HCT116 (cell line): ENCODE measurements at regions not wholly inside any gene's neighbourhood (a gene's known extent, or its start where the extent isn't known, plus 50 kb on each side); places are given as distances from the start of the nearest gene placed in this dataset.

Experiments
- ATAC-seq: fragments of 200-7000 bp; cut with Tn5 transposase; 2 replicates; pipeline ENCODE4 v1.9.1; 2020; ENCODE audit warnings: mild to moderate bottlenecking, moderate library complexity
- BruUV-seq: library from RNA; stranded (reverse); fragments of 400-500 nt; replicated peaks from 2 replicates; lab custom pipeline; 2021; lab: Mats Ljungman, UMichigan
- CTCF ChIA-PET: fragments of 300-600 bp; sonication (Branson Sonifier 250); formaldehyde crosslinking; loops from one replicate; lab custom pipeline; 2021; ENCODE audit warnings: antibody characterized with exemption; lab: Charles Lee
- POLR2A ChIA-PET: fragments of 300-600, 350-600 bp; sonication (Branson Sonifier 250); formaldehyde crosslinking; loops from one replicate; lab custom pipeline; 2021; ENCODE audit warnings: antibody characterized with exemption; lab: Charles Lee
- RAD21 ChIA-PET, 2 experiments: fragments of 300-600 bp; sonication (Branson Sonifier 250); formaldehyde crosslinking; loops; one replicate each; lab custom pipeline; 2023; ENCODE audit warnings: low total read pairs in 2 of 2; ENCODE audit not compliant: uncharacterized antibody in 2 of 2, unreplicated experiment in 2 of 2, low non-redundant PET in 1 of 2; lab: Charles Lee
- DNase-seq: peaks from one replicate; pipeline ENCODE4 v3.0.0-alpha.2; 2010; ENCODE audit warnings: low read depth, low spot score
- H2AFZ ChIP-seq: fragments of 200-600 bp; shearing (Covaris generic), sonication (generic); 2 replicates; pipeline ENCODE4 v1.6.1; 2017; ENCODE audit warnings: low read depth, mixed run types, mixed read lengths, antibody characterized with exemption, low read length; ENCODE audit not compliant: poor library complexity, severe bottlenecking
- H3K27ac ChIP-seq: 2 replicates; pipeline ENCODE4 v1.5.1; 2012; ENCODE audit warnings: low read depth, low read length
- H3K27me3 ChIP-seq: fragments of 200-600 bp; sonication (generic); 2 replicates; pipeline ENCODE4 v1.6.1; 2016; ENCODE audit warnings: mixed run types, low read length, mixed read lengths; ENCODE audit not compliant: insufficient read depth
- H3K36me3 ChIP-seq, 2 experiments: fragments of 200-500 bp in 1 of 2; fragments of 200-600 bp in 1 of 2; sonication (Bioruptor generic) in 1 of 2; sonication (generic) in 1 of 2; 2 replicates each; pipeline versions ENCODE4 v1.5.1 to v1.6.1; 2014 to 2016; ENCODE audit warnings: low read length in 2 of 2, inconsistent platforms in 1 of 2, mixed read lengths in 1 of 2, mixed run types in 1 of 2; ENCODE audit not compliant: insufficient read depth in 2 of 2, control insufficient read depth in 1 of 2
- H3K4me1 ChIP-seq, 2 experiments: fragments of 200-600 bp in 1 of 2; sonication (generic) in 1 of 2; 2 replicates each; pipeline versions ENCODE4 v1.5.1 to v1.6.1; 2012 to 2017; ENCODE audit warnings: low read length in 2 of 2, inconsistent platforms in 1 of 2, mild to moderate bottlenecking in 1 of 2, mixed read lengths in 1 of 2, mixed run types in 1 of 2, moderate library complexity in 1 of 2; ENCODE audit not compliant: insufficient read depth in 2 of 2, control insufficient read depth in 1 of 2
- H3K4me2 ChIP-seq: fragments of 200-600 bp; sonication (generic); 2 replicates; pipeline ENCODE4 v1.6.1; 2017; ENCODE audit warnings: mixed run types, low read length, mixed read lengths
- H3K4me3 ChIP-seq, 2 experiments: fragments of 200-600 bp in 1 of 2; sonication (generic) in 1 of 2; replicated peaks in 1 of 2; 2 replicates each; pipeline ENCODE4 v1.5.1; 2011 to 2016; ENCODE audit warnings: low read length in 2 of 2, control low read depth in 1 of 2, low read depth in 1 of 2, mild to moderate bottlenecking in 1 of 2, mixed read lengths in 1 of 2, mixed run types in 1 of 2
- H3K79me2 ChIP-seq: fragments of 200-600 bp; sonication (generic); 2 replicates; pipeline ENCODE4 v1.6.1; 2017; ENCODE audit warnings: mild to moderate bottlenecking, mixed run types, low read length, moderate library complexity, mixed read lengths; ENCODE audit not compliant: insufficient read depth
- H3K9ac ChIP-seq: fragments of 200-600 bp; sonication (generic); 2 replicates; pipeline ENCODE4 v1.6.1; 2016; ENCODE audit warnings: low read length, mixed read lengths
- H3K9me2 ChIP-seq: fragments of 200-600 bp; sonication (generic), shearing (Covaris generic); 2 replicates; pipeline ENCODE4 v1.6.1; 2017; ENCODE audit warnings: mixed run types, mild to moderate bottlenecking, moderate library complexity; ENCODE audit not compliant: insufficient read depth
- H3K9me3 ChIP-seq, 2 experiments: fragments of 200-500 bp in 1 of 2; fragments of 200-600 bp in 1 of 2; sonication (Bioruptor generic) in 1 of 2; sonication (generic) in 1 of 2; 2 replicates each; pipeline ENCODE4 v1.6.1; 2014 to 2017; ENCODE audit warnings: low read length in 2 of 2, mixed read lengths in 2 of 2, inconsistent platforms in 1 of 2, low read depth in 1 of 2, mild to moderate bottlenecking in 1 of 2, mixed run types in 1 of 2, moderate library complexity in 1 of 2; ENCODE audit not compliant: control insufficient read depth in 1 of 2, insufficient read depth in 1 of 2
- H4K20me1 ChIP-seq: fragments of 200-600 bp; sonication (generic), shearing (Covaris generic); 2 replicates; pipeline ENCODE4 v1.6.1; 2017; ENCODE audit warnings: mixed run types, mild to moderate bottlenecking, moderate library complexity; ENCODE audit not compliant: insufficient read depth
- ATF3 ChIP-seq: IDR thresholded peaks from 2 replicates; pipeline ENCODE4 v1.6.1; 2012
- CTCF ChIP-seq, 3 experiments: fragments of 200-600 bp in 1 of 3; sonication (generic) in 1 of 3; IDR thresholded peaks in 2 of 3; conservative IDR thresholded peaks in 1 of 3; 2 replicates each; pipeline ENCODE4 v1.5.1; 2012 to 2017; ENCODE audit warnings: low read depth in 2 of 3, low read length in 2 of 3, antibody characterized with exemption in 1 of 3, borderline replicate concordance in 1 of 3, control low read depth in 1 of 3, mild to moderate bottlenecking in 1 of 3, mixed read lengths in 1 of 3, mixed run types in 1 of 3, moderate library complexity in 1 of 3; ENCODE audit not compliant: insufficient read depth in 1 of 3
- ELF1 ChIP-seq: IDR thresholded peaks from 2 replicates; pipeline ENCODE4 v1.6.1; 2012; ENCODE audit warnings: low read depth, borderline replicate concordance
- POLR2AphosphoS5 ChIP-seq: IDR thresholded peaks from 2 replicates; pipeline ENCODE4 v1.6.1; 2011; ENCODE audit warnings: mild to moderate bottlenecking, low read depth, low read length, moderate library complexity
- REST ChIP-seq: IDR thresholded peaks from 2 replicates; pipeline ENCODE4 v1.6.1; 2012; ENCODE audit warnings: low read depth
- intact Hi-C: fragments of 100-400 bp; cut with micrococcal nuclease; formaldehyde crosslinking; loops from 2 replicates; pipeline ENCODE4 v1.10.0; 2022

GRCh38 chr16:75820672-75821071 lies 94.4 kb upstream of the CPHXL start:
- RAD21 ChIA-PET, result no interaction called here
- peak; percentile 53 for ATAC-seq
- TF ChIP-seq ATF3, result no peak
- no peak for TF ChIP-seq REST
- no peak for TF ChIP-seq ELF1
- TF ChIP-seq POLR2AphosphoS5, result no peak
- no peak for TF ChIP-seq CTCF (IDR thresholded peaks at IDR 0.05 in 2 of 3, conservative IDR thresholded peaks at IDR 0.05 in 1 of 3; ENCODE audit: borderline replicate concordance in 1 of 3, insufficient read depth in 1 of 3, low read depth in 2 of 3, low read length in 2 of 3)

More at GRCh38 chr16:75820672-75821071, 94.4 kb upstream of the CPHXL start:
- H3K4me2 ChIP-seq, result 0 out of 2 replicates have a peak overlapping the region, but pooled peaks have one; percentile 14
- no peaks in the 10 kb centered on the region for H4K20me1 ChIP-seq
- H3K9me2 ChIP-seq, result no peaks in the 10 kb centered on the region
- BruUV-seq, result no TSS peak
- no peak overlapping the region for H2AFZ ChIP-seq
- no peak overlapping the region for H3K4me3 ChIP-seq
- H3K79me2 ChIP-seq, result no peaks in the 10 kb centered on the region
- H3K27me3 ChIP-seq, result peaks cover 14% of the 10 kb centered on the region; the same call in 1 of the 2 replicates
- no peaks in the 10 kb centered on the region for H3K36me3 ChIP-seq
- no peak overlapping the region for H3K27ac ChIP-seq
- ChIA-PET CTCF (no interaction called here), POLR2A (no interaction called here)
- DNase-seq, result no peak
- H3K9ac ChIP-seq, result no peak overlapping the region
- intact Hi-C loops, result no loop called here
- no peaks in the 10 kb centered on the region for H3K9me3 ChIP-seq
- peaks cover 0 to 7% of the 10 kb centered on the region in 2 experiments; a peak in 1 of 4 replicates for H3K4me1 ChIP-seq
